Daoy (cell line): ENCODE measurements at regions not wholly inside any gene's neighbourhood (a gene's known extent, or its start where the extent isn't known, plus 50 kb on each side); places are given as distances from the start of the nearest gene placed in this dataset.
"Not testable (repeated sequence)": the region's sequence is repeated elsewhere in the genome, so short reads cannot be mapped to it uniquely, and the experiment has no call there.

Source experiments
- DNase-seq: peaks from one replicate; pipeline ENCODE4 v3.0.0-alpha.2; 2015; ENCODE audit warnings: low read depth

- no peak for DNase-seq
Measured at GRCh38 chr3:110677506-110677905, 394.1 kb upstream of the NECTIN3 start.

- DNase-seq = no peak
Measured at GRCh38 chr3:110679285-110679684, 392.3 kb upstream of the NECTIN3 start.

GRCh38 chr3:110680450-110680849, 391.2 kb upstream of the NECTIN3 start:
- DNase-seq = no peak

GRCh38 chr3:110684466-110684865, 387.1 kb upstream of the NECTIN3 start:
- peak; percentile 7 for DNase-seq

- DNase-seq = no peak
Measured at GRCh38 chr3:110685630-110686029, 386.0 kb upstream of the NECTIN3 start.

GRCh38 chr3:110686701-110687100, 384.9 kb upstream of the NECTIN3 start:
- no peak for DNase-seq

GRCh38 chr3:110687138-110687537, 384.5 kb upstream of the NECTIN3 start:
- no peak for DNase-seq

GRCh38 chr3:110697961-110698360, 373.7 kb upstream of the NECTIN3 start:
- no peak for DNase-seq

GRCh38 chr3:110704332-110704731, 367.3 kb upstream of the NECTIN3 start:
- DNase-seq = not testable (repeated sequence)

- DNase-seq = no peak
Measured at GRCh38 chr3:110708156-110708555, 363.5 kb upstream of the NECTIN3 start.

GRCh38 chr3:110710156-110710555, 361.5 kb upstream of the NECTIN3 start:
- DNase-seq = no peak

- DNase-seq = no peak
Measured at GRCh38 chr3:110710603-110711002, 361.0 kb upstream of the NECTIN3 start.

- no peak for DNase-seq
Measured at GRCh38 chr3:110711130-110711832, 360.3 kb upstream of the NECTIN3 start.

- DNase-seq = peak; percentile 14
Measured at GRCh38 chr3:110711851-110712516, 359.6 kb upstream of the NECTIN3 start.

GRCh38 chr3:110727056-110727455, 344.6 kb upstream of the NECTIN3 start:
- DNase-seq = no peak

- no peak for DNase-seq
Measured at GRCh38 chr3:110731148-110731547, 340.5 kb upstream of the NECTIN3 start.

- no peak for DNase-seq
Measured at GRCh38 chr3:110732420-110732819, 339.2 kb upstream of the NECTIN3 start.

GRCh38 chr3:110733045-110733444, 338.6 kb upstream of the NECTIN3 start:
- no peak for DNase-seq

- no peak for DNase-seq
Measured at GRCh38 chr3:110734524-110734923, 337.1 kb upstream of the NECTIN3 start.

- no peak for DNase-seq
Measured at GRCh38 chr3:110736332-110736731, 335.3 kb upstream of the NECTIN3 start.

GRCh38 chr3:110738531-110738930, 333.1 kb upstream of the NECTIN3 start:
- no peak for DNase-seq

GRCh38 chr3:110741891-110742290, 329.7 kb upstream of the NECTIN3 start:
- no peak for DNase-seq

- no peak for DNase-seq
Measured at GRCh38 chr3:110743202-110743601, 328.4 kb upstream of the NECTIN3 start.

- no peak for DNase-seq
Measured at GRCh38 chr3:110743984-110744383, 327.6 kb upstream of the NECTIN3 start.
